GM12878 (cell line): ENCODE measurements at regions not wholly inside any gene's neighbourhood (a gene's known extent, or its start where the extent isn't known, plus 50 kb on each side); places are given as distances from the start of the nearest gene placed in this dataset.
A peak's percentile ranks its signal among the peaks of the same experiment; 100 is the strongest.

Experiments
- ATAC-seq: fragments of 200-7000 bp; cut with Tn5 transposase; 3 replicates; pipeline ENCODE4 v1.9.1; 2020; ENCODE audit warnings: mild to moderate bottlenecking, moderate library complexity
- BruUV-seq: library from RNA; stranded (reverse); fragments of 400-500 nt; replicated peaks from 2 replicates; lab custom pipeline; 2021; lab: Mats Ljungman, UMichigan
- CTCF ChIA-PET: fragments of 300-600 bp; sonication (Branson Sonifier 250); formaldehyde crosslinking; extraction: SDS; loops from one replicate; lab custom pipeline; 2021; ENCODE audit warnings: inconsistent platforms; lab: Yijun Ruan, JAX
- POLR2A ChIA-PET: fragments of 350-600 bp; formaldehyde crosslinking; extraction: SDS; loops from one replicate; lab custom pipeline; 2021; ENCODE audit warnings: inconsistent platforms; lab: Charles Lee
- RAD21 ChIA-PET: fragments of 300-600 bp; sonication (Branson Sonifier 250); formaldehyde crosslinking; loops from one replicate; lab custom pipeline; 2023; ENCODE audit warnings: antibody characterized with exemption; ENCODE audit not compliant: unreplicated experiment; lab: Charles Lee
- SMC1A ChIA-PET: fragments of 300-600 bp; sonication (Branson Sonifier 250); formaldehyde crosslinking; loops from one replicate; lab custom pipeline; 2023; ENCODE audit not compliant: unreplicated experiment, uncharacterized antibody; lab: Charles Lee
- DNase-seq: peaks from one replicate; pipeline ENCODE4 v3.0.0-alpha.2; 2011; ENCODE audit warnings: low read depth, low spot score
- FAIRE-seq: peaks from 3 replicates; lab custom pipeline; 2011; peaks lifted over from hg19 to GRCh38; lab: Jason Lieb, UNC
- H2AFZ ChIP-seq: 2 replicates; pipeline ENCODE4 v1.6.0; 2011; ENCODE audit warnings: low read depth, low read length, control low read depth; ENCODE audit not compliant: control insufficient read depth
- H3K27ac ChIP-seq: 2 replicates; pipeline ENCODE4 v1.5.1; 2011; ENCODE audit warnings: control low read depth; ENCODE audit not compliant: control insufficient read depth, insufficient read depth
- H3K27me3 ChIP-seq, 2 experiments: replicated peaks in 1 of 2; 2 replicates each; pipeline versions ENCODE4 v1.6.0 to v1.6.1; 2011; ENCODE audit warnings: low read length in 1 of 2; ENCODE audit not compliant: control insufficient read depth in 2 of 2, insufficient read depth in 2 of 2
- H3K36me3 ChIP-seq, 2 experiments: 2 replicates each; pipeline ENCODE4 v1.5.1; 2011; ENCODE audit warnings: low read length in 1 of 2; ENCODE audit not compliant: control insufficient read depth in 2 of 2, insufficient read depth in 2 of 2
- H3K4me1 ChIP-seq: 2 replicates; pipeline ENCODE4 v1.6.1; 2011; ENCODE audit warnings: mild to moderate bottlenecking, low read length, moderate library complexity, mixed read lengths; ENCODE audit not compliant: control insufficient read depth, insufficient read depth
- H3K4me2 ChIP-seq: 2 replicates; pipeline ENCODE4 v1.6.0; 2011; ENCODE audit warnings: control low read depth; ENCODE audit not compliant: control insufficient read depth, insufficient read depth
- H3K4me3 ChIP-seq: fragments of 200-600 bp; sonication (generic); 2 replicates; pipeline ENCODE4 v1.5.1; 2016
- H3K79me2 ChIP-seq: 2 replicates; pipeline ENCODE4 v1.6.0; 2011; ENCODE audit warnings: low read length; ENCODE audit not compliant: control insufficient read depth, insufficient read depth
- H3K9ac ChIP-seq: 2 replicates; pipeline ENCODE4 v1.8.0; 2011; ENCODE audit warnings: low read length, control low read depth, mixed read lengths; ENCODE audit not compliant: control insufficient read depth, insufficient read depth
- H3K9me3 ChIP-seq: replicated peaks from 3 replicates; pipeline ENCODE4 v1.5.1; 2011; ENCODE audit warnings: mild to moderate bottlenecking, low read length; ENCODE audit not compliant: control insufficient read depth, insufficient read depth
- H4K20me1 ChIP-seq: 2 replicates; pipeline ENCODE4 v1.6.0; 2011; ENCODE audit not compliant: control insufficient read depth, insufficient read depth
- ASH2L ChIP-seq: fragments of 300-600, 200-600 bp; sonication (generic); IDR thresholded peaks from 2 replicates; pipeline ENCODE4 v1.6.1; 2017; ENCODE audit warnings: low read depth, mild to moderate bottlenecking, borderline replicate concordance
- BCL3 ChIP-seq: IDR thresholded peaks from 2 replicates; pipeline ENCODE4 v1.6.1; 2011; ENCODE audit warnings: borderline replicate concordance, low read depth, mild to moderate bottlenecking, moderate library complexity, low read length; ENCODE audit not compliant: insufficient read depth, poor library complexity, severe bottlenecking
- CBX3 ChIP-seq: fragments of 200-600 bp; sonication (generic); IDR thresholded peaks from 2 replicates; pipeline ENCODE4 v1.6.1; 2016; ENCODE audit warnings: low read depth, borderline replicate concordance
- CUX1 ChIP-seq: IDR thresholded peaks from 2 replicates; pipeline ENCODE4 v1.6.1; 2012; ENCODE audit warnings: improper control_type of control experiment, low read depth, low read length; ENCODE audit not compliant: insufficient replicate concordance
- HCFC1 ChIP-seq: fragments of 150-350 bp; IDR thresholded peaks from 2 replicates; pipeline ENCODE4 v1.6.1; 2014; ENCODE audit warnings: low read length
- MEF2A ChIP-seq: IDR thresholded peaks from 2 replicates; pipeline ENCODE4 v1.6.1; 2011; ENCODE audit warnings: low read depth, mild to moderate bottlenecking, low read length, moderate library complexity; ENCODE audit not compliant: insufficient read depth
- MXI1 ChIP-seq: fragments of 150-350 bp; IDR thresholded peaks from 2 replicates; pipeline ENCODE4 v1.6.1; 2011; ENCODE audit warnings: low read depth, mild to moderate bottlenecking, inconsistent platforms, low read length, improper control_type of control experiment
- NBN ChIP-seq: fragments of 450-650 bp; IDR thresholded peaks from 2 replicates; pipeline ENCODE4 v1.6.1; 2016
- PBX3 ChIP-seq: IDR thresholded peaks from 2 replicates; pipeline ENCODE4 v1.6.1; 2011; ENCODE audit warnings: mild to moderate bottlenecking, low read depth, low read length, moderate library complexity; ENCODE audit not compliant: insufficient replicate concordance
- SMARCA5 ChIP-seq: fragments of 450-650 bp; IDR thresholded peaks from 2 replicates; pipeline ENCODE4 v1.6.1; 2017; ENCODE audit warnings: mild to moderate bottlenecking
- SMC3 ChIP-seq: IDR thresholded peaks from 2 replicates; pipeline ENCODE4 v1.6.1; 2011; ENCODE audit warnings: low read length, improper control_type of control experiment, borderline replicate concordance
- TARDBP ChIP-seq: IDR thresholded peaks from 2 replicates; pipeline ENCODE4 v1.6.1; 2016; ENCODE audit warnings: borderline replicate concordance
- USF1 ChIP-seq: IDR thresholded peaks from 2 replicates; pipeline ENCODE4 v1.6.1; 2011; ENCODE audit warnings: borderline replicate concordance, low read depth, mild to moderate bottlenecking, moderate library complexity, mixed read lengths, low read length; ENCODE audit not compliant: insufficient read depth; ENCODE audit errors: extremely low read length
- ZNF274 ChIP-seq: IDR thresholded peaks from one replicate; pipeline ENCODE4 v1.8.0; 2011; ENCODE audit not compliant: insufficient read length, insufficient read depth
- WGBS: methylation state at CpG from one replicate; pipeline ENCODE4 v1.1.6; 2016; ENCODE audit warnings: low lambda C conversion rate; ENCODE audit not compliant: insufficient replicate concordance, insufficient coverage; ENCODE audit errors: missing lambda C conversion rate; 5-methylcytosine and 5-hydroxymethylcytosine counted together
- in situ Hi-C: fragments of 300-500 bp; cut with MboI; formaldehyde crosslinking; loops from 9 replicates; pipeline ENCODE4 v1.14.3; 2018; ENCODE audit warnings: mixed read lengths
- intact Hi-C: fragments of 100-400 bp; cut with micrococcal nuclease; formaldehyde crosslinking; loops from one replicate; pipeline ENCODE4 v1.14.2; 2022; ENCODE audit not compliant: unreplicated experiment

GRCh38 chr1:2910211-2910610 lies 108.7 kb upstream of the TTC34 start (continued):
- TF ChIP-seq CUX1, result no peak
- no peak for TF ChIP-seq MEF2A
- no peak for TF ChIP-seq NBN
- no peak for TF ChIP-seq ASH2L
- TF ChIP-seq TARDBP, result no peak

- DNase-seq, result no peak
- Histone ChIP-seq H3K27me3 (no peaks in the 10 kb centered on the region), H3K27ac (no peak overlapping the region), H4K20me1 (no peaks in the 10 kb centered on the region), H3K36me3 (no peaks in the 10 kb centered on the region), H3K4me3 (no peak overlapping the region), H3K9ac (no peak overlapping the region), H3K79me2 (no peaks in the 10 kb centered on the region), H2AFZ (no peak overlapping the region), H3K4me1 (no peaks in the 10 kb centered on the region), H3K4me2 (no peak overlapping the region), H3K9me3 (no peaks in the 10 kb centered on the region; the same call in 2 of the 3 replicates)
- RAD21 ChIA-PET, result no interaction called here
- in situ Hi-C loops (no loop called here), intact Hi-C loops (no loop called here)
- ATAC-seq, result no peak
- CTCF ChIA-PET, result no interaction called here
- FAIRE-seq, result no peak
- POLR2A ChIA-PET, result no interaction called here
- BruUV-seq, result no TSS peak
- SMC1A ChIA-PET, result no interaction called here
- 72% methylated on average over 29 of the region's 31 CpGs for WGBS
- TF ChIP-seq SMARCA5 (no peak), PBX3 (peak; percentile 39), HCFC1 (no peak), BCL3 (peak; percentile 92), ZNF274 (no peak), MXI1 (no peak), USF1 (no peak), CBX3 (no peak), SMC3 (no peak)
Measured at GRCh38 chr1:2911421-2912178, 109.7 kb upstream of the ACTRT2 start.
